DOHH2 (cell line): ENCODE measurements at regions not wholly inside any gene's neighbourhood (a gene's known extent, or its start where the extent isn't known, plus 50 kb on each side); places are given as distances from the start of the nearest gene placed in this dataset.

Experiments
- EZH2phosphoT487 ChIP-seq: fragments of 200-600 bp; sonication (generic); IDR thresholded peaks from 2 replicates; pipeline ENCODE4 v1.6.1; 2017; ENCODE audit warnings: borderline replicate concordance, mild to moderate bottlenecking, antibody characterized with exemption, low read length, moderate library complexity, mixed read lengths
- TF ChIP-seq, protein P1 (sequence below): fragments of 200-600 bp; sonication (generic); IDR thresholded peaks from one replicate; pipeline ENCODE4 v1.5.1; 2014; ENCODE audit warnings: antibody characterized with exemption, mild to moderate bottlenecking, low read depth, low read length; ENCODE audit not compliant: poor library complexity, severe bottlenecking

DNA sequence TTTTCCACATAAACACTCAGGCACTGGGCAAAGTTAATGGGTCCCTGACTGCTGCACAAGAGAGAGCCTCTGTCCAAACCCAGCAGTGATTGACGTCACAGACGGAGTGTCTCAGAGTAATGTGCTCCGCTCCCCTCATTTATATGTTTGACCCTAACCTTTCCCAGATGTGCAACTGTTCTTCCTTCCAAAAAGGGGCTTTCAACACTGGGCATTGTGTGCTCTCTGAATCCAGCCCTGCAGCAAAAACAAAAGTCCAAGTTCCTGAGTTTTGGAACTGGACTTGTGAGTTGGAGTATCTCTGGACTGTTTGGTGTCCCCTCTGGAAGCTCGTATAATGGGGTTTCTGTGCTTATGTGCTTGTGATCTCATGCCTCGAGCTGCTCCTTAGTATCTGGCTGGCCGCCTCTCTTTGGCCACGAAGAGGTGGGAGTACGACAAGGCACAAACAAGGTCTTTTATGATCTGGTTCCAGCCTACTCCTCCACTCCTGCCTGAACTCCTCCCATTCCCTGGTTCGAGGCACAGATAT is 76.4 kb upstream of the SMIM36 start:
- TF ChIP-seq, protein P1, sequence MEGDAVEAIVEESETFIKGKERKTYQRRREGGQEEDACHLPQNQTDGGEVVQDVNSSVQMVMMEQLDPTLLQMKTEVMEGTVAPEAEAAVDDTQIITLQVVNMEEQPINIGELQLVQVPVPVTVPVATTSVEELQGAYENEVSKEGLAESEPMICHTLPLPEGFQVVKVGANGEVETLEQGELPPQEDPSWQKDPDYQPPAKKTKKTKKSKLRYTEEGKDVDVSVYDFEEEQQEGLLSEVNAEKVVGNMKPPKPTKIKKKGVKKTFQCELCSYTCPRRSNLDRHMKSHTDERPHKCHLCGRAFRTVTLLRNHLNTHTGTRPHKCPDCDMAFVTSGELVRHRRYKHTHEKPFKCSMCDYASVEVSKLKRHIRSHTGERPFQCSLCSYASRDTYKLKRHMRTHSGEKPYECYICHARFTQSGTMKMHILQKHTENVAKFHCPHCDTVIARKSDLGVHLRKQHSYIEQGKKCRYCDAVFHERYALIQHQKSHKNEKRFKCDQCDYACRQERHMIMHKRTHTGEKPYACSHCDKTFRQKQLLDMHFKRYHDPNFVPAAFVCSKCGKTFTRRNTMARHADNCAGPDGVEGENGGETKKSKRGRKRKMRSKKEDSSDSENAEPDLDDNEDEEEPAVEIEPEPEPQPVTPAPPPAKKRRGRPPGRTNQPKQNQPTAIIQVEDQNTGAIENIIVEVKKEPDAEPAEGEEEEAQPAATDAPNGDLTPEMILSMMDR = no peak
- no peak for TF ChIP-seq EZH2phosphoT487
